Transverse colon (tissue), 3 donors: ENCODE measurements at regions not wholly inside any gene's neighbourhood (a gene's known extent, or its start where the extent isn't known, plus 50 kb on each side); places are given as distances from the start of the nearest gene placed in this dataset.

Experiments
- EP300 ChIP-seq: sonication (generic); formaldehyde crosslinking; IDR thresholded peaks from one replicate; pipeline ENCODE4 v1.6.1; 2017; ENCODE audit warnings: antibody characterized with exemption, low read depth
- TF ChIP-seq, protein P1 (sequence below), 5 experiments: fragments of 200-600 bp in 3 of 5; fragments of 450-650 bp in 2 of 5; sonication (generic) in 3 of 5; IDR thresholded peaks; 1 replicate in 2 of 5; 2 replicates in 3 of 5; pipeline ENCODE4 v1.5.1; 2016 to 2017; ENCODE audit warnings: antibody characterized with exemption in 5 of 5, inconsistent platforms in 3 of 5, mild to moderate bottlenecking in 2 of 5, moderate library complexity in 1 of 5

DNA sequence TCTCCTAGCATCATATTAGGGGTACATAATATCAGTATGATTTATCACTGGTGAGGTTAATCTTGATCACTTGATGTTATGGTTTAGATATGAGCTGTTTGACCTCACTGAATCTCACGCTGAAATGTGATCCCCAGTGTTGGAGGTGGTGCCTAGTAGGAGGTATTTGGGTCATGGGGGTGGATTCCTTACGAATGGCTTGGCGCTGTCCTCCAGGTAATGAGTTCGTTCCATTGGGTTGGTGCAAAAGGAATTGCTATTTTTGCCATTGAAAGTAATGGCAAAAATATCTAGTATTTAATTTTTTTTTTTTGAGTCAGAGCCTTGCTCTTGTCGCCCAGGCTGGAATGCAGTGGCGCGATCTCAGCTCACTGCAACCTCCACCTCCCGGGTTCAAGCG, 326.3 kb downstream of the AASDHPPT start:
- TF ChIP-seq, protein P1, sequence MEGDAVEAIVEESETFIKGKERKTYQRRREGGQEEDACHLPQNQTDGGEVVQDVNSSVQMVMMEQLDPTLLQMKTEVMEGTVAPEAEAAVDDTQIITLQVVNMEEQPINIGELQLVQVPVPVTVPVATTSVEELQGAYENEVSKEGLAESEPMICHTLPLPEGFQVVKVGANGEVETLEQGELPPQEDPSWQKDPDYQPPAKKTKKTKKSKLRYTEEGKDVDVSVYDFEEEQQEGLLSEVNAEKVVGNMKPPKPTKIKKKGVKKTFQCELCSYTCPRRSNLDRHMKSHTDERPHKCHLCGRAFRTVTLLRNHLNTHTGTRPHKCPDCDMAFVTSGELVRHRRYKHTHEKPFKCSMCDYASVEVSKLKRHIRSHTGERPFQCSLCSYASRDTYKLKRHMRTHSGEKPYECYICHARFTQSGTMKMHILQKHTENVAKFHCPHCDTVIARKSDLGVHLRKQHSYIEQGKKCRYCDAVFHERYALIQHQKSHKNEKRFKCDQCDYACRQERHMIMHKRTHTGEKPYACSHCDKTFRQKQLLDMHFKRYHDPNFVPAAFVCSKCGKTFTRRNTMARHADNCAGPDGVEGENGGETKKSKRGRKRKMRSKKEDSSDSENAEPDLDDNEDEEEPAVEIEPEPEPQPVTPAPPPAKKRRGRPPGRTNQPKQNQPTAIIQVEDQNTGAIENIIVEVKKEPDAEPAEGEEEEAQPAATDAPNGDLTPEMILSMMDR (IDR thresholded peaks at IDR 0.05) = no peak
- no peak for TF ChIP-seq EP300
